ENCODE measurements at regions not wholly inside any gene's neighbourhood (a gene's known extent, or its start where the extent isn't known, plus 50 kb on each side); places are given as distances from the start of the nearest gene placed in this dataset.

DNA sequence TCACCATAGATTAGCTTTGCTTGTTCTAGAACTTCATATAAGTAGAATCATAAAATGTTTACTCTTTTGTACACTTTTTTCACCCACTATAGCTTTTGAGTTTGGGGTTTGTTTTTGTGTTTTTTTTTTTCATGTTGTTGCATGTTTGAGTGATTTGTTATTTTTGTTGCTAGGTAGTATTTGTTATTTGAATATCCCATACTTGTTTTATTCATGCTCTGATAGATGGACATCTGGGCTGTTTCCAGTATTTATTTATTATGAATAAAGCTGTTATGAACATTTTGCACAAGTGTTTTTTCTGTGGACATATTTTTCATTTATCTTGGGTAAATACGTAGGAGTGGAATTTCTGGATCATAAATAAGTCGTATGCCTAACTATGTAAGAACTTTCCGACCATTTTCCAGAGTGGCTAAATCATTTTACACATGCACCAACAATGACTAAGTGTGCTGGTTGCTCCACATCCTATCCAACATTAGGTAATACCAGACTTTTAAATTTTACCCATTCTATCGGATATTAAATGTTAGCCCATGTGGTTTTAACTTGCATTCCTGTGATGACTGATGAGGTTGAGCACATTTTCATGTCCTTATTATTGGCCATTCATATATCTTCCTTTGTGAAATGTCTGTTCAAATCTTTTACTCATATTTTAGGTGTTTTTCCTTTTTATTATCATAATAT is 69.1 kb upstream of the NR4A3 start:
- no peaks in the 10 kb centered on the region for H3K36me3 ChIP-seq (ENCODE audit: insufficient read depth, low read length)
- no peaks in the 10 kb centered on the region for H3K79me2 ChIP-seq (ENCODE audit: control insufficient read depth, insufficient read depth, low read length, unreplicated experiment)
- no peak overlapping the region for H2AFZ ChIP-seq (ENCODE audit: low read length, unreplicated experiment)
- no peaks in the 10 kb centered on the region for H3K27me3 ChIP-seq (ENCODE audit: insufficient read depth, low read length)
- H3K27ac ChIP-seq (ENCODE audit: low read depth, low read length) = peak overlapping the region; percentile 13; the same call in 1 of the 2 replicates
- H3K4me3 ChIP-seq (ENCODE audit: low read depth, low read length) = no peak overlapping the region
- peaks cover 3% of the 10 kb centered on the region for H3K4me1 ChIP-seq (ENCODE audit: control insufficient read depth, insufficient read depth, low read length, unreplicated experiment)

DNA sequence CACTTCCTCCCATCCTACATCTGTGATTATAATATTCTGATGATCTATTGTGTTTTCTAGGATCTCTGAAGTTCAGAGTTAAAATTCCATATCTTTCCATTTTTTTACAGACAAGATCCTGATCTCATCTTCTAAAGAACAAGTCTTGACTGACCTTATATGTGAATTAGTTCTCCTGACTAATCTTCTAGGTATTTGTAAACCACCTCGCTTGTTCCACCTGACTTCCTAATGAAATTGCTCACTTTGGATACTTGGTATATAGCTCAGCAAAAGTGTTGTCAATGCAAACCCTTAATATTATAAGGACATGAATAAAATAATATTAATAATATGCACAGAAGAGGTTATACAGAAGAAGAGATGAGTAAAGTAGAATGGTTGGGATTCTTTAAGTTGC is 68.2 kb upstream of the NR4A3 start:
- H3K36me3 ChIP-seq (ENCODE audit: insufficient read depth, low read length) = no peaks in the 10 kb centered on the region
- H3K4me1 ChIP-seq (ENCODE audit: control insufficient read depth, insufficient read depth, low read length, unreplicated experiment) = peaks cover 3% of the 10 kb centered on the region
- no peak overlapping the region for H3K4me3 ChIP-seq (ENCODE audit: low read depth, low read length)
- H3K27ac ChIP-seq (ENCODE audit: low read depth, low read length) = no peak overlapping the region
- no peaks in the 10 kb centered on the region for H3K27me3 ChIP-seq (ENCODE audit: insufficient read depth, low read length)
- no peak overlapping the region for H2AFZ ChIP-seq (ENCODE audit: low read length, unreplicated experiment)
- no peaks in the 10 kb centered on the region for H3K79me2 ChIP-seq (ENCODE audit: control insufficient read depth, insufficient read depth, low read length, unreplicated experiment)

DNA sequence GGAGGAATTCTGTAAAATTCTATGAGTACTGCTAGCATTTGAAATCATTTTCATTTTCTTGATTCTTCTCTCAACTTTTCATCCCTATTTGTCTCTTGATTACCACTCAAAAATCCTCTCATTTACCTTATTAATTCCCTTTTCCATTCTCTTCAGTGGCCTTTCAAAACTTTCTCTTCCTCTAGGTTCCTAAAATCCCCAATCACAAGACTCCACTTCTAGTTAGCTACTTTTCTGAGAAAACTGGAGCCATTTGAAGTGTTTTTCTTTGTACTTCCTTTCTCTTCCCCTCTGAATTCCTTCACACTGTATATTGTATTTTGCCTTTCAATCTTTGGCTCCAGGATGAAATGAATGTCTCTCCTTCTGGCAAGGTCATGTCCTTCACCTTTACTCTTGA is 61.3 kb upstream of the NR4A3 start:
- Histone ChIP-seq H3K36me3 (ENCODE audit: insufficient read depth, low read length) (no peaks in the 10 kb centered on the region), H2AFZ (ENCODE audit: low read length, unreplicated experiment) (no peak overlapping the region), H3K27me3 (ENCODE audit: insufficient read depth, low read length) (peaks cover 9% of the 10 kb centered on the region; the same call in 1 of the 2 replicates), H3K4me1 (ENCODE audit: control insufficient read depth, insufficient read depth, low read length, unreplicated experiment) (no peaks in the 10 kb centered on the region), H3K27ac (ENCODE audit: low read depth, low read length) (no peak overlapping the region), H3K4me3 (ENCODE audit: low read depth, low read length) (no peak overlapping the region), H3K79me2 (ENCODE audit: control insufficient read depth, insufficient read depth, low read length, unreplicated experiment) (no peaks in the 10 kb centered on the region)

DNA sequence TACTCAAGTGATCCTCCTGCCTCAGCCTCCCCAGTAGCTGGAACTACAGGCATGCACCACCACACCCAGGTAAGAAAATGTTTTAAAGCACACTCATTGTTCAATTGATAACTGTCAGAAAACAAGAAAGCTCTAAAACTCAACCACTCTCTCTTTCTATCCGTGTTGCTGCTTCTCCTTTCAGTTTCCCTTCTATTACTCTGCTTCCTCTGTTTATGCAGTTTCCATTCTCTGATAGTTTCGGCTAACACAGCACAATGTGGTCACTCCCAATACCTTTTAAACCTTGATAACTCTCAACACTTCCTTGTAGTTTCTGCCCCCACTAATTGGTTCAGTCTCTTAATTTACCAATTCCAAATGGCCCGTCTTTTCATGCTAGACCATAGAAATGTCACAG is 59.2 kb upstream of the NR4A3 start:
- Histone ChIP-seq H3K4me3 (ENCODE audit: low read depth, low read length) (no peak overlapping the region), H2AFZ (ENCODE audit: low read length, unreplicated experiment) (no peak overlapping the region), H3K79me2 (ENCODE audit: control insufficient read depth, insufficient read depth, low read length, unreplicated experiment) (no peaks in the 10 kb centered on the region), H3K27ac (ENCODE audit: low read depth, low read length) (no peak overlapping the region), H3K36me3 (ENCODE audit: insufficient read depth, low read length) (no peaks in the 10 kb centered on the region), H3K27me3 (ENCODE audit: insufficient read depth, low read length) (peaks cover 9% of the 10 kb centered on the region; the same call in 1 of the 2 replicates), H3K4me1 (ENCODE audit: control insufficient read depth, insufficient read depth, low read length, unreplicated experiment) (no peaks in the 10 kb centered on the region)
